Mesenchymal stem cell (in vitro differentiated cells and primary cell): ENCODE measurements at regions not wholly inside any gene's neighbourhood (a gene's known extent, or its start where the extent isn't known, plus 50 kb on each side); places are given as distances from the start of the nearest gene placed in this dataset.

ENCODE experiments used
- DNase-seq: peaks from one replicate; pipeline ENCODE4 v3.0.0-alpha.2; 2013
- H2AFZ ChIP-seq: one replicate; pipeline ENCODE4 v1.6.1; 2013; ENCODE audit warnings: low read depth, mild to moderate bottlenecking, control low read depth, inconsistent platforms, low read length, moderate library complexity
- H2AK5ac ChIP-seq: 2 replicates; pipeline ENCODE4 v1.6.1; 2013; ENCODE audit warnings: low read length, moderate library complexity, mild to moderate bottlenecking, inconsistent platforms; ENCODE audit not compliant: severe bottlenecking
- H2BK120ac ChIP-seq: one replicate; pipeline ENCODE4 v1.6.1; 2013; ENCODE audit warnings: low read depth, mild to moderate bottlenecking, inconsistent platforms, low read length, moderate library complexity
- H2BK12ac ChIP-seq, 2 experiments: one replicate each; pipeline ENCODE4 v1.6.1; 2013; ENCODE audit warnings: inconsistent platforms in 2 of 2, low read length in 2 of 2, mild to moderate bottlenecking in 2 of 2, moderate library complexity in 2 of 2, control low read depth in 1 of 2
- H2BK15ac ChIP-seq: one replicate; pipeline ENCODE4 v1.6.1; 2013; ENCODE audit warnings: mild to moderate bottlenecking, low read depth, inconsistent platforms; ENCODE audit not compliant: poor library complexity, severe bottlenecking
- H2BK5ac ChIP-seq: 2 replicates; pipeline ENCODE4 v1.6.1; 2013; ENCODE audit warnings: low read depth, mild to moderate bottlenecking, low read length, control low read depth, inconsistent platforms; ENCODE audit not compliant: poor library complexity, severe bottlenecking
- H3K14ac ChIP-seq, 2 experiments: one replicate each; pipeline ENCODE4 v1.6.1; 2013; ENCODE audit warnings: inconsistent platforms in 2 of 2, low read length in 2 of 2, control low read depth in 1 of 2, mild to moderate bottlenecking in 1 of 2, moderate library complexity in 1 of 2
- H3K18ac ChIP-seq, 2 experiments: one replicate each; pipeline ENCODE4 v1.6.1; 2013; ENCODE audit warnings: inconsistent platforms in 2 of 2, low read length in 2 of 2, control low read depth in 1 of 2, low read depth in 1 of 2, mild to moderate bottlenecking in 1 of 2
- H3K23ac ChIP-seq, 2 experiments: one replicate each; pipeline ENCODE4 v1.6.1; 2013; ENCODE audit warnings: inconsistent platforms in 2 of 2, low read length in 2 of 2, mild to moderate bottlenecking in 2 of 2, moderate library complexity in 2 of 2, control low read depth in 1 of 2
- H3K27ac ChIP-seq: 2 replicates; pipeline ENCODE4 v1.5.1; 2013; ENCODE audit warnings: mild to moderate bottlenecking, moderate library complexity, low read length, control low read depth, inconsistent platforms; ENCODE audit not compliant: poor library complexity, severe bottlenecking
- H3K27me3 ChIP-seq, 2 experiments: 2 replicates each; pipeline versions ENCODE4 v1.6.1 to v1.7.0; 2013; ENCODE audit warnings: low read length in 2 of 2, mild to moderate bottlenecking in 2 of 2, moderate library complexity in 2 of 2, control low read depth in 1 of 2, inconsistent platforms in 1 of 2; ENCODE audit not compliant: control insufficient read depth in 1 of 2, insufficient read depth in 1 of 2
- H3K36me3 ChIP-seq, 2 experiments: 2 replicates each; pipeline versions ENCODE4 v1.6.1 to v1.7.0; 2013; ENCODE audit warnings: low read length in 2 of 2, control low read depth in 1 of 2, inconsistent platforms in 1 of 2, low read depth in 1 of 2, mild to moderate bottlenecking in 1 of 2; ENCODE audit not compliant: insufficient read depth in 2 of 2, control insufficient read depth in 1 of 2
- H3K4ac ChIP-seq, 2 experiments: one replicate each; pipeline ENCODE4 v1.6.1; 2013; ENCODE audit warnings: inconsistent platforms in 2 of 2, low read length in 2 of 2, mild to moderate bottlenecking in 2 of 2, moderate library complexity in 2 of 2, control low read depth in 1 of 2, low read depth in 1 of 2
- H3K4me1 ChIP-seq: 2 replicates; pipeline ENCODE4 v1.6.1; 2013; ENCODE audit warnings: low read depth, low read length, control low read depth; ENCODE audit not compliant: control insufficient read depth, insufficient read depth
- H3K4me2 ChIP-seq: 2 replicates; pipeline ENCODE4 v1.6.1; 2013; ENCODE audit warnings: low read length, mild to moderate bottlenecking, inconsistent platforms; ENCODE audit not compliant: poor library complexity, severe bottlenecking
- H3K4me3 ChIP-seq, 2 experiments: 2 replicates each; pipeline versions ENCODE4 v1.5.1 to v1.7.0; 2013; ENCODE audit warnings: low read length in 2 of 2, mild to moderate bottlenecking in 2 of 2, control low read depth in 1 of 2, low read depth in 1 of 2; ENCODE audit not compliant: insufficient read depth in 1 of 2
- H3K79me1 ChIP-seq: replicated peaks from 2 replicates; pipeline ENCODE4 v1.6.1; 2013; ENCODE audit warnings: mild to moderate bottlenecking, control low read depth, low read length, inconsistent platforms; ENCODE audit not compliant: poor library complexity, severe bottlenecking
- H3K9ac ChIP-seq: 2 replicates; pipeline ENCODE4 v1.7.0; 2013; ENCODE audit warnings: mild to moderate bottlenecking, low read length, moderate library complexity
- H3K9me3 ChIP-seq: 2 replicates; pipeline ENCODE4 v1.7.0; 2013; ENCODE audit warnings: mild to moderate bottlenecking, low read length; ENCODE audit not compliant: control insufficient read depth
- H4K8ac ChIP-seq: one replicate; pipeline ENCODE4 v1.6.1; 2013; ENCODE audit warnings: inconsistent platforms, mild to moderate bottlenecking, low read length, moderate library complexity
- H4K91ac ChIP-seq: one replicate; pipeline ENCODE4 v1.6.1; 2013; ENCODE audit warnings: mild to moderate bottlenecking, low read length, inconsistent platforms
- WGBS: methylation state at CpG from one replicate; pipeline ENCODE4 v1.1.7; 2013; ENCODE audit warnings: mixed read lengths; 5-methylcytosine and 5-hydroxymethylcytosine counted together

- DNase-seq = no peak
Observed at GRCh38 chr5:35354751-35355150, 124.5 kb upstream of the PRLR start.

GRCh38 chr5:35345222-35345621 is 114.9 kb upstream of the PRLR start:
- Histone ChIP-seq H2AFZ (no peak overlapping the region), H3K14ac (no peak overlapping the region), H2BK5ac (no peak overlapping the region), H3K4ac (no peak overlapping the region), H3K9me3 (peaks cover 10% of the 10 kb centered on the region), H2BK120ac (no peak overlapping the region), H3K18ac (no peak overlapping the region), H4K91ac (no peak overlapping the region), H4K8ac (no peak overlapping the region), H3K4me1 (no peaks in the 10 kb centered on the region), H3K9ac (no peak overlapping the region), H3K23ac (no peak overlapping the region), H2AK5ac (no peak overlapping the region), H3K4me3 (no peak overlapping the region), H3K27me3 (no peaks in the 10 kb centered on the region), H3K79me1 (no peaks in the 10 kb centered on the region), H2BK12ac (no peak overlapping the region), H3K27ac (no peak overlapping the region), H3K36me3 (no peaks in the 10 kb centered on the region), H3K4me2 (no peak overlapping the region), H2BK15ac (no peak overlapping the region)
- 27% methylated on average over 1 of the region's 1 CpG for WGBS
- DNase-seq = no peak

More at GRCh38 chr5:35354751-35355150, 124.5 kb upstream of the PRLR start:
- no peak overlapping the region for H3K23ac ChIP-seq
- H2BK15ac ChIP-seq = no peak overlapping the region
- H2AK5ac ChIP-seq = no peak overlapping the region
- H3K79me1 ChIP-seq = no peaks in the 10 kb centered on the region
- no peak overlapping the region for H3K4me3 ChIP-seq
- no peak overlapping the region for H3K14ac ChIP-seq
- H3K9ac ChIP-seq = no peak overlapping the region
- WGBS = 18% methylated on average over 2 of the region's 3 CpGs
- H2AFZ ChIP-seq = no peak overlapping the region
- no peak overlapping the region for H3K4ac ChIP-seq
- H4K91ac ChIP-seq = no peak overlapping the region
- no peak overlapping the region for H2BK12ac ChIP-seq
- no peak overlapping the region for H2BK120ac ChIP-seq
- H3K4me1 ChIP-seq = no peaks in the 10 kb centered on the region
- no peak overlapping the region for H3K27ac ChIP-seq
- H2BK5ac ChIP-seq = no peak overlapping the region
- no peak overlapping the region for H4K8ac ChIP-seq
- H3K36me3 ChIP-seq = no peaks in the 10 kb centered on the region
- no peak overlapping the region for H3K4me2 ChIP-seq
- no peaks in the 10 kb centered on the region for H3K27me3 ChIP-seq
- peaks cover 13% of the 10 kb centered on the region for H3K9me3 ChIP-seq
- H3K18ac ChIP-seq = no peak overlapping the region

GRCh38 chr5:35342664-35343063 is 112.4 kb upstream of the PRLR start:
- no peak overlapping the region for H2AFZ ChIP-seq
- no peaks in the 10 kb centered on the region for H3K4me1 ChIP-seq
- no peak for DNase-seq
- no peak overlapping the region for H2BK5ac ChIP-seq
- no peak overlapping the region for H3K18ac ChIP-seq
- H3K9ac ChIP-seq = no peak overlapping the region
- no peak overlapping the region for H4K8ac ChIP-seq
- H2BK15ac ChIP-seq = no peak overlapping the region
- H3K9me3 ChIP-seq = peaks cover 17% of the 10 kb centered on the region
- H2BK12ac ChIP-seq = no peak overlapping the region
- no peak overlapping the region for H3K27ac ChIP-seq
- H3K36me3 ChIP-seq = no peaks in the 10 kb centered on the region
- no peaks in the 10 kb centered on the region for H3K27me3 ChIP-seq
- H2BK120ac ChIP-seq = no peak overlapping the region
- H3K14ac ChIP-seq = no peak overlapping the region
- H3K23ac ChIP-seq = no peak overlapping the region
- no peak overlapping the region for H3K4me2 ChIP-seq
- no peak overlapping the region for H3K4ac ChIP-seq
- no peak overlapping the region for H2AK5ac ChIP-seq
- no peaks in the 10 kb centered on the region for H3K79me1 ChIP-seq
- H3K4me3 ChIP-seq = no peak overlapping the region
- H4K91ac ChIP-seq = no peak overlapping the region

GRCh38 chr5:35341189-35341588 is 110.9 kb upstream of the PRLR start:
- Histone ChIP-seq H3K9ac (no peak overlapping the region), H3K27ac (no peak overlapping the region), H3K79me1 (no peaks in the 10 kb centered on the region), H3K4me3 (no peak overlapping the region), H3K4me1 (no peaks in the 10 kb centered on the region), H3K27me3 (no peaks in the 10 kb centered on the region), H2BK12ac (no peak overlapping the region), H2AFZ (no peak overlapping the region), H4K8ac (no peak overlapping the region), H3K4me2 (no peak overlapping the region), H2BK120ac (no peak overlapping the region), H3K9me3 (peaks cover 16% of the 10 kb centered on the region), H4K91ac (no peak overlapping the region), H2BK15ac (no peak overlapping the region), H3K18ac (no peak overlapping the region), H3K4ac (no peak overlapping the region), H3K36me3 (no peaks in the 10 kb centered on the region), H2BK5ac (no peak overlapping the region), H2AK5ac (no peak overlapping the region), H3K14ac (no peak overlapping the region), H3K23ac (no peak overlapping the region)
- no peak for DNase-seq
- WGBS = 75% methylated on average over 1 of the region's 1 CpG
